HUES48 (cell line): ENCODE measurements at regions not wholly inside any gene's neighbourhood (a gene's known extent, or its start where the extent isn't known, plus 50 kb on each side); places are given as distances from the start of the nearest gene placed in this dataset.
A peak's percentile ranks its signal among the peaks of the same experiment; 100 is the strongest.
"Not testable (repeated sequence)": the region's sequence is repeated elsewhere in the genome, so short reads cannot be mapped to it uniquely, and the experiment has no call there.

Experiments used
- H3K27ac ChIP-seq: one replicate; pipeline ENCODE4 v1.7.0; 2013; ENCODE audit warnings: low read depth, low read length, inconsistent platforms
- H3K27me3 ChIP-seq: 2 replicates; pipeline ENCODE4 v1.6.1; 2013; ENCODE audit warnings: mild to moderate bottlenecking, low read length; ENCODE audit not compliant: control insufficient read depth, insufficient read depth
- H3K36me3 ChIP-seq: 2 replicates; pipeline ENCODE4 v1.6.1; 2013; ENCODE audit warnings: low read length; ENCODE audit not compliant: control insufficient read depth, insufficient read depth
- H3K4me1 ChIP-seq: 2 replicates; pipeline ENCODE4 v1.6.1; 2013; ENCODE audit warnings: mild to moderate bottlenecking, low read length; ENCODE audit not compliant: control insufficient read depth, insufficient read depth
- H3K4me3 ChIP-seq: 2 replicates; pipeline ENCODE4 v1.5.1; 2013; ENCODE audit warnings: mild to moderate bottlenecking, low read depth, low read length
- H3K9ac ChIP-seq: 2 replicates; pipeline ENCODE4 v1.6.1; 2013; ENCODE audit warnings: mild to moderate bottlenecking, low read depth, low read length, moderate library complexity
- H3K9me3 ChIP-seq: 2 replicates; pipeline ENCODE4 v1.6.1; 2013; ENCODE audit warnings: low read length; ENCODE audit not compliant: control insufficient read depth, insufficient read depth

DNA sequence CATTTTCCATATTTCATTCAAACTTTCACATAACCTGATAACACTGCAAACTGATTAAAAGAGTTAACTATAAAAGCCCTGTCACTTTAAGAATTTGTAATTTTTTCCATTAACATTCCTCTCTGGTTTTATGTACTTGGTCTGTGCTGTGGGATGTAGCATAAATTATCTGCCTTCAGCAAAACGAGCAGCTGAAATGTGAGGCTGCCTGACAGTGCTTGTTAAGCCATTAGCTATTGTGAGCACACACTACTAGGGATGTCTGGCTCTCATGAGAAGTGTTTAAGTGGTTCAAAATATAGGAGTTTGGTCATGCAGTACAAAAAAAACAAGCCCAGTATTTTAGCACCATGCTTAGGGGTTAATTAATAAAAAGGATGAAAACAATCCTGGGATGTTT, 63.0 kb downstream of the HOXA1 start:
- Histone ChIP-seq H3K4me1 (peaks cover 38% of the 10 kb centered on the region), H3K36me3 (no peaks in the 10 kb centered on the region), H3K9ac (no peak overlapping the region), H3K4me3 (no peak overlapping the region), H3K9me3 (no peaks in the 10 kb centered on the region), H3K27me3 (peaks cover 26% of the 10 kb centered on the region), H3K27ac (no peak overlapping the region)

DNA sequence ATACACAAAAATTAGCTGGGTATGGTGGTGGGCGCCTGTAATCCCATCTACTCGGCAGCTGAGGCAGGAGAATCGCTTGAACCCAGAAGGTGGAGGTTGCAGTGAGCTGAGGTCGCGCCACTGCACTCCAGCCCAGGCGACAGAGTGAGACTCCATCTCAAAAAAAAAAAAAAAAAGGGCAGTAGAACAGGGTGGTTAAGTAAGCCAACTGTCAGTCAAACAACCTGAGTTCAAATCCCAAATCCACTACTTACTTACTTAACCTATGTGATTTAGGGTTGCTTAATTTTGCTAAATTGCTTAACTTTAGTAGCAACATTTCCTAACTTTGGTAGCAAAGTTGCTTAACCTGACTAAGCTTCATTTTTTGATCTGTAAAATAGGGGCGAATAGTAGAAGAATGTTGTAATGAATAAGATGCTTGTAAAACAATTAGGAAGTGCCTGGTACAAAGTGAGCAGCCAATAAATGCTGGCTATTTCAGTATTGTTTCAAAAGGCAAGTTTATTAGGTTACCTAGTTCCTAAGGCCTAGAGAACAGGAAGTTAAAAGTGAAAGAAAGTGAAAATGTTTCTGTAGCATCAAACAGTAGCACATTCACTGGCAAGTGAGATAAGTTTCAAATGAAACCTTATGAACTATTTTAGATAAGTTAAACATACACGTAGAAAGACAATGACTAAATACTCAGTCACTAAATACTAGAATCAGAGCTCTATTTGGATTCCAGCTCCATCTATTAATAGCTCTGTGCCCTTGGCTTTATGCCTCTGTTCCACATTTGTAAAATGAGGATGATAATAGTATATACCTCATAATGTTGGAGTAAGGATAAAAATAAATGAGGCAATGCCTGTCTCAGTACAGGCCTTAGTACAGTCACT, 64.3 kb downstream of the HOXA1 start:
- no peak overlapping the region for H3K9ac ChIP-seq
- H3K27ac ChIP-seq = no peak overlapping the region
- no peaks in the 10 kb centered on the region for H3K9me3 ChIP-seq
- peaks cover 38% of the 10 kb centered on the region for H3K4me1 ChIP-seq
- no peak overlapping the region for H3K4me3 ChIP-seq
- H3K27me3 ChIP-seq = peaks cover 36% of the 10 kb centered on the region
- no peaks in the 10 kb centered on the region for H3K36me3 ChIP-seq

DNA sequence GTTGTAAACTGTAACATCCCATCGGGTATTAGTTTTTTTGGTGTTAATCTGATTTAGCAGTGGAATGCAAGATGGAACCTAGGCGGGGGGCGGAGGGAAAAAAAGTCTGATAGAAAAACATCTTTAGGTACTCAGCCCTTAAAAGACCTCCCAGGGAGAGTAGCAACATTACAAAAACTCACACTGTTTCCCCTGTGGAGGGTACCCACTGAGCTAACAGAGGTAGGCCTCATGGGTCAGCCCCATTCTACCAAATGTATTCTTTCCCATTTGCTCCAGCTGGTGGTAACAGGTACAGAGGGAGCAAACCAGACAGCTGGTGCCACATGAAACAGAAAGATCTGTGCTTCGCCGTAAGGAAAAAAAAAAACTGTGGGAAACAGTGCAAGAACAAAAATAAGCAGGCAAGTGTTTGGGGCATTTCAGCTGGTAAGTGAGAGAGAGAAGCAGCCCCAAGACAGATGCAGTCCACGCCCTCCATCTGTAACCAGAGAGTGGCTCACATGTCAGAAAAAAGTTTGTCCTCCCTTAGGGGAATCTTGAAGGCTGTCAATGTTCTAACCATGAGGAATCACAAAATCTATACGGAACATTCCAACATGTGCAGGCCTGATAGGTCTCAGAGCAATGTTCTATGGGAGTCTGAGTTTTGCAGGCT, 65.3 kb downstream of the HOXA1 start:
- peaks cover 36% of the 10 kb centered on the region for H3K27me3 ChIP-seq

DNA sequence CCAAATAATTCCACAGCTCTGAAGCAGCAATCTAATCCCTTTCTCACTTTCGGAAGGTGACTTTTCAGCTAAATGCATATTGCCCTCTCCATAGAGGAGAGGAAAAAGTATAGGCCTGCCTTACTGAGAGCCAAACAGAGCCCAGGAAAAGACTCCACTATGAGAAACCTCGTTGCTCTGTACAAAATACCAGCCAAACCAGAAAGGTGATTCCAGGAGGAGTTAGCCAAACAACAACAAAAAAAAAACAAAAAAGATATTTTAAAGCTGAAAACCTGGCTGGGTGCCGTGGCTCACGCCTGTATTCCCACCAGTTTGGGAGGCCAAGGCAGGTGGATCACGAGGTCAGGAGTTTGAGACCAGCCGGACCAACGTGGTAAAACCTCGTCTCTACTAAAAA, 70.5 kb downstream of the HOXA1 start:
- H3K4me1 ChIP-seq = peaks cover 24% of the 10 kb centered on the region
- no peak overlapping the region for H3K9ac ChIP-seq
- H3K9me3 ChIP-seq = no peaks in the 10 kb centered on the region
- no peak overlapping the region for H3K27ac ChIP-seq
- H3K27me3 ChIP-seq = peaks cover 25% of the 10 kb centered on the region
- H3K4me3 ChIP-seq = no peak overlapping the region
- no peaks in the 10 kb centered on the region for H3K36me3 ChIP-seq

More for the DNA sequence above, 65.3 kb downstream of the HOXA1 start:
- H3K9me3 ChIP-seq = no peaks in the 10 kb centered on the region
- no peak overlapping the region for H3K9ac ChIP-seq
- peak overlapping the region; percentile 67 for H3K27ac ChIP-seq
- peak overlapping the region; percentile 32; the same call in 1 of the 2 replicates for H3K4me3 ChIP-seq
- H3K4me1 ChIP-seq = peaks cover 38% of the 10 kb centered on the region
- H3K36me3 ChIP-seq = no peaks in the 10 kb centered on the region

DNA sequence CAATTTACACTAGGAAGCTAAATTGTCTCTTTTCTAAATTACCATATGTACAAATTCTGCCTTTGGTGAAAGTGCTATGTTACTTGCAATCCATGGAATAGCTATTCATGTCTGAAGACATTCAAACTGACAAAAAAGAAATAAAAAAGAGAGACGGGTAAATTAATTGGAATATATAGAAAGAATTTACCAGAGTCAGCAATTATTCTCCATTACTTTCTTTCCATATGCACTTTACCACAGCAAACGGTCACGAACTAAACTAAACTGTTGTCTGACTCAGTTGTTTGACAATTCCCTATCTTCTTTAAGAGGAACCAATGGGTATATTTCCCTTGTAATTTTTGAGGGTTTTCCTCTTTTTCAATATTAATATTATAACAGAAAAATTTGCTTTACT, 85.7 kb downstream of the HOXA1 start:
- Histone ChIP-seq H3K9me3 (peaks cover 7% of the 10 kb centered on the region; the same call in 1 of the 2 replicates), H3K27me3 (no peaks in the 10 kb centered on the region), H3K27ac (no peak overlapping the region), H3K4me3 (no peak overlapping the region), H3K4me1 (no peaks in the 10 kb centered on the region), H3K36me3 (no peaks in the 10 kb centered on the region), H3K9ac (no peak overlapping the region)

DNA sequence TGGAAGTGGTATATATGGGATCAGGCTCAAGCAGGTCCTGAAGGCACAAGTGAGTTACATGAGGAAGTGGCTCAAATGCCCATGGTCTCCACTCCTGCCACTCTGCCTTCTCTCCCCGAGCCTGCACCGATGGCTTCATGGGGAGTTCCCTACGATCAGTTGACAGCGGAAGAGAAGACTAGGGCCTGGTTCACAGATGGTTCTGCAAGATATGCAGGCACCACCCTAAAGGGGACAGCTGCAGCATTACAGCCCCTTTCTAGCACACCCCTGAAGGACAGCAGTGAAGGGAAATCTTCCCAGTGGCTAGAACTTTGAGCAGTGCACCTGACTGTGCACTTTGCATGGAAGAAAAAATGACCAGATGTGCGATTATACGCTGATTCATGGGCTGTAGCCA, 95.3 kb downstream of the HOXA1 start:
- peaks cover 21% of the 10 kb centered on the region for H3K27me3 ChIP-seq
- H3K36me3 ChIP-seq = no peaks in the 10 kb centered on the region
- peaks cover 2% of the 10 kb centered on the region; the same call in 1 of the 2 replicates for H3K9me3 ChIP-seq
- H3K4me3 ChIP-seq = no peak overlapping the region
- no peak overlapping the region for H3K27ac ChIP-seq
- no peak overlapping the region for H3K9ac ChIP-seq
- H3K4me1 ChIP-seq = peaks cover 10% of the 10 kb centered on the region

DNA sequence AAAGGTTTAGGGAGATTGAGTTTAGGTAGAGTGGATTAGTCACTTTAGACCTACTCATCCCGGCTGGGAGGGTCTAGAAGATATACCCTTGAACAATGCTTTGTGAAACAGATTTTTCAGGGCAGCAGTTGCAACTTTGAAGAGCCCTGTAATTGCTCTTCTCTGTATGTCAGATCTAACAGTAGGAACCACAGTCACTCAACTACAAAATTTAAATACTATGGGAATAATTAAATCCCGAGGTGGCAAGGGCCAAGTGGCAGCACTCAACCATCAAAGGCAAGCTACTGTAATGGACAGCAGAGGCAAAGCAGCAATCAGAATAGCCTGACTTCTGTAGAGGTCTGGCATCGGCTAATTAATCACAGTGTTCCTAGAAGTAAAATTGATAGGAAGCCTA, 97.5 kb downstream of the HOXA1 start:
- H3K27me3 ChIP-seq = peaks cover 41% of the 10 kb centered on the region
- not testable (repeated sequence) for H3K27ac ChIP-seq, H3K36me3 ChIP-seq, H3K9me3 ChIP-seq, H3K4me3 ChIP-seq, H3K9ac ChIP-seq
- peaks cover 25% of the 10 kb centered on the region for H3K4me1 ChIP-seq

DNA sequence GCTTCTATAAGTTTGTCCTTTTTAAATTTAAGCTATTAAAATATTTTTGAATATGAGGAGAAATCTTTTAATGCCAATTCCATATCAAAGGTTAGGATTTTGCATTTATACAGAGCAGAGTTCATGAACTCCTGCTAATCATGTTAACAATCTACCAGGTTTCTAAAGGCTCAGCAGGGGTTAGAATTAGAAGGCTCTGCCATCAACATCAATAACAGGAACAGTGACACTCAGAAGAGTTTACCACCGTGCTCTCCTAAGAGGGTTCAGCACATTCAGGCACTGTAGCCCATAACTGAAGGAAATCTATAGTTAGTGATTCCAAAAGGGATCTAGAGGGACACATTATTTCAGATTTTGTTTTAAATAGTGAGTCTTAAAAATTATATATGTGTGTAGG, 100.1 kb downstream of the HOXA1 start:
- H3K36me3 ChIP-seq = no peaks in the 10 kb centered on the region
- no peak overlapping the region for H3K9ac ChIP-seq
- H3K27me3 ChIP-seq = peaks cover 49% of the 10 kb centered on the region
- H3K27ac ChIP-seq = no peak overlapping the region
- peaks cover 2% of the 10 kb centered on the region; the same call in 1 of the 2 replicates for H3K9me3 ChIP-seq
- H3K4me3 ChIP-seq = no peak overlapping the region
- peaks cover 25% of the 10 kb centered on the region for H3K4me1 ChIP-seq

DNA sequence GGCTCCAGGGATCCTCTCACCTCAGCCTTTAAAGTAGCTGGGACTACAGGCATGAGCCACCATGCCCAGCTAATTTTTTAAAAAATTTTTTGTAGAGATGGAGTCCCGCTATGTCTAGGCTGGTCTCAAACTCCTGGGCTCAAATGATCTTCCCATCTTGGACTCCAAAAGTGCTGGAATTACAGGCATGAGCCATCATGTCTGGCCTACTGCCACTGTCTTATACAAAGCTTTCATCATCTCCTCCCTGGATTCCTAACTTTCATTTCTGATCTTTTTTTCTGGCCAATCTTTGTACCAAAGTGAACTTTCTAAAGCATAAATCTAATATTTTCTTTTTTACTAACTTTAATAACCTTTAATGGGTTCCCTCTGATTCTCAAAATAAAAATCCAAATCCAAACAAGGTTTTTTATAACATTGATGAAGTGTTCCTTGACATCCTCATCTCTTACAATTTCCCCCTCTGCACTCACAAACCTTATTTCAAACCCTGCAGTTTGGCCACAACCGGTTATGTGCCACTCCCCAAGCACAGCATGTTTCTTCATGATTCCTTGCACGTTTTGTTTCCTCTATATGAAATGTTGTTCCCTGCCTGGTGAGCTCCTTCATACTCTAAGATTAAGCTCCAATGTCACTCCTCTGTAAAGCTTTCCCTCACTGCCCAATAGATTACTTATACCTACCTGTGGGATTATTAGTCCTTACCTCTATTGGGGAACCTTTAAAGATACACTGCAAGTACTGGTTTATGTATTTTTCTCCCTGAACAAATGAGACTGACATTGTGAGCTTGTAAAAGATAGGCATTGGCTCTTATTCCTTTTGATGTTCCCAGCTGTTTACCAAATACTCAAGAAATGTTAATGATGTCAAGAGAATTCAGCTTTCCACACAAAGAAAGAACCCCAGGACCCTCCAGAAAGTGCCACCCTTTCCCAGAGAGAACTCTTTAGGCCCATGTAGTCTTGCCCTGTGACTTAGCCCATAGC, 101.7 kb downstream of the HOXA1 start:
- H3K4me1 ChIP-seq = peaks cover 25% of the 10 kb centered on the region
- no peak overlapping the region for H3K9ac ChIP-seq
- no peak overlapping the region for H3K4me3 ChIP-seq
- H3K9me3 ChIP-seq = peaks cover 2% of the 10 kb centered on the region; the same call in 1 of the 2 replicates
- H3K27ac ChIP-seq = no peak overlapping the region
- peaks cover 49% of the 10 kb centered on the region for H3K27me3 ChIP-seq
- H3K36me3 ChIP-seq = no peaks in the 10 kb centered on the region

DNA sequence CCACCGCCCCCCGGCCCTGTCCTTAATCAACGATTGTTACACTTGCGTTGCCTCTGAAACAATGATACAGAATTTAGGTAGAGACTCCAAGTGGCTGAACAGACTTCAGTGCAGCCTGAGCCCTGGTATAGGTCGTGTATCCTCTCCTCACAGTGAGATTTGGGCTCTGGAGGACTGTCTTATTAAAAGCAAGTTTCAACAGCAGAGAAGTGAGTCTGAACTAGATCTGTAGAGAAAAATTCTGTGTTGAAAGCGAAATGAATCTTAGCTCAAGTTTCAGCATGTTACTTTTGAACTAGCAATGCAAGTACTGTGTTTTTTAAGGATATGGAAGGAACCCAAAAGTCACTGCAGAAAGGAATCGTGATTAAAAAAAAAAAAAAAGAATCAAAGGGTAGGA, 103.1 kb downstream of the HOXA1 start:
- peaks cover 48% of the 10 kb centered on the region for H3K27me3 ChIP-seq
- H3K9ac ChIP-seq = no peak overlapping the region
- H3K4me1 ChIP-seq = peaks cover 25% of the 10 kb centered on the region
- H3K27ac ChIP-seq = no peak overlapping the region
- H3K9me3 ChIP-seq = no peaks in the 10 kb centered on the region
- no peak overlapping the region for H3K4me3 ChIP-seq
- H3K36me3 ChIP-seq = no peaks in the 10 kb centered on the region
